ENCODE measurements at regions not wholly inside any gene's neighbourhood (a gene's known extent, or its start where the extent isn't known, plus 50 kb on each side); places are given as distances from the start of the nearest gene placed in this dataset.
"Not testable (repeated sequence)": the region's sequence is repeated elsewhere in the genome, so short reads cannot be mapped to it uniquely, and the experiment has no call there.

GRCh38 chr2:209261366-209262053 lies 162.3 kb upstream of the MAP2 start:
- H3K27ac Mint-ChIP-seq; H3K4me1 Mint-ChIP-seq; H3K36me3 Mint-ChIP-seq (ENCODE audit: low read depth); POLR2A ChIA-PET; DNase-seq; H3K9me3 Mint-ChIP-seq; CTCF ChIA-PET; H3K4me3 Mint-ChIP-seq; H3K27me3 Mint-ChIP-seq: not testable (repeated sequence)

GRCh38 chr2:209269024-209269423 lies 154.8 kb upstream of the MAP2 start:
- Mint-ChIP-seq H3K27me3 (no peaks in the 10 kb centered on the region), H3K4me3 (no peak overlapping the region), H3K27ac (no peak overlapping the region), H3K9me3 (no peaks in the 10 kb centered on the region), H3K36me3 (ENCODE audit: low read depth) (no peaks in the 10 kb centered on the region), H3K4me1 (no peaks in the 10 kb centered on the region)
- ChIA-PET POLR2A (no interaction called here), CTCF (no interaction called here)
- DNase-seq: no peak

GRCh38 chr2:209276000-209276399 lies 147.8 kb upstream of the MAP2 start:
- H3K9me3 Mint-ChIP-seq: no peaks in the 10 kb centered on the region
- H3K27ac Mint-ChIP-seq: no peak overlapping the region
- no peak overlapping the region for H3K4me3 Mint-ChIP-seq
- DNase-seq: no peak
- H3K27me3 Mint-ChIP-seq: no peaks in the 10 kb centered on the region
- no peaks in the 10 kb centered on the region for H3K4me1 Mint-ChIP-seq
- ChIA-PET CTCF (no interaction called here), POLR2A (no interaction called here)
- no peaks in the 10 kb centered on the region for H3K36me3 Mint-ChIP-seq (ENCODE audit: low read depth)

GRCh38 chr2:209277444-209277843 lies 146.4 kb upstream of the MAP2 start:
- no peak for DNase-seq
- no peaks in the 10 kb centered on the region for H3K4me1 Mint-ChIP-seq
- no peaks in the 10 kb centered on the region for H3K27me3 Mint-ChIP-seq
- H3K36me3 Mint-ChIP-seq (ENCODE audit: low read depth): no peaks in the 10 kb centered on the region
- no peak overlapping the region for H3K4me3 Mint-ChIP-seq
- CTCF ChIA-PET: interaction anchor here (1.1 kb wide), 1 partner anchor 19 kb away, joined by 3 read pairs; no protein-coding TSS in a partner anchor
- no peak overlapping the region for H3K27ac Mint-ChIP-seq
- H3K9me3 Mint-ChIP-seq: no peaks in the 10 kb centered on the region
- POLR2A ChIA-PET: no interaction called here

- H3K27ac Mint-ChIP-seq: no peak overlapping the region
- CTCF ChIA-PET: no interaction called here
- H3K4me1 Mint-ChIP-seq: no peaks in the 10 kb centered on the region
- no peaks in the 10 kb centered on the region for H3K9me3 Mint-ChIP-seq
- H3K4me3 Mint-ChIP-seq: no peak overlapping the region
- no peaks in the 10 kb centered on the region for H3K27me3 Mint-ChIP-seq
- no peak for DNase-seq
- H3K36me3 Mint-ChIP-seq (ENCODE audit: low read depth): no peaks in the 10 kb centered on the region
- POLR2A ChIA-PET: no interaction called here
Observed at GRCh38 chr2:209298601-209299000, 125.2 kb upstream of the MAP2 start.

GRCh38 chr2:209299478-209299877 lies 124.4 kb upstream of the MAP2 start:
- H3K4me1 Mint-ChIP-seq; CTCF ChIA-PET; H3K9me3 Mint-ChIP-seq; POLR2A ChIA-PET; DNase-seq; H3K27me3 Mint-ChIP-seq; H3K4me3 Mint-ChIP-seq; H3K36me3 Mint-ChIP-seq (ENCODE audit: low read depth); H3K27ac Mint-ChIP-seq: not testable (repeated sequence)

GRCh38 chr2:209300766-209301165 lies 123.1 kb upstream of the MAP2 start:
- H3K36me3 Mint-ChIP-seq (ENCODE audit: low read depth); H3K27me3 Mint-ChIP-seq; CTCF ChIA-PET; H3K4me3 Mint-ChIP-seq; H3K27ac Mint-ChIP-seq; DNase-seq; H3K9me3 Mint-ChIP-seq; POLR2A ChIA-PET; H3K4me1 Mint-ChIP-seq: not testable (repeated sequence)

GRCh38 chr2:209305026-209305425 lies 118.8 kb upstream of the MAP2 start:
- Mint-ChIP-seq H3K27me3 (no peaks in the 10 kb centered on the region), H3K4me1 (no peaks in the 10 kb centered on the region), H3K27ac (no peak overlapping the region), H3K9me3 (no peaks in the 10 kb centered on the region), H3K4me3 (no peak overlapping the region), H3K36me3 (ENCODE audit: low read depth) (no peaks in the 10 kb centered on the region)
- ChIA-PET CTCF (no interaction called here), POLR2A (no interaction called here)
- no peak for DNase-seq

GRCh38 chr2:209305746-209306196 lies 118.1 kb upstream of the MAP2 start:
- DNase-seq: no peak
- CTCF ChIA-PET: interaction anchor here (1.1 kb wide), 1 partner anchor 29 kb away, joined by 3 read pairs; no protein-coding TSS in a partner anchor
- POLR2A ChIA-PET: no interaction called here
- Mint-ChIP-seq H3K36me3 (ENCODE audit: low read depth) (no peaks in the 10 kb centered on the region), H3K27ac (no peak overlapping the region), H3K4me1 (no peaks in the 10 kb centered on the region), H3K4me3 (no peak overlapping the region), H3K27me3 (no peaks in the 10 kb centered on the region), H3K9me3 (no peaks in the 10 kb centered on the region)

GRCh38 chr2:209307161-209308001 lies 116.5 kb upstream of the MAP2 start:
- POLR2A ChIA-PET: no interaction called here
- Mint-ChIP-seq H3K27me3 (no peaks in the 10 kb centered on the region), H3K9me3 (no peaks in the 10 kb centered on the region), H3K27ac (no peak overlapping the region), H3K4me3 (no peak overlapping the region), H3K36me3 (ENCODE audit: low read depth) (no peaks in the 10 kb centered on the region), H3K4me1 (no peaks in the 10 kb centered on the region)
- no peak for DNase-seq
- CTCF ChIA-PET: interaction anchor here (1.1 kb wide), 1 partner anchor 28 kb away, joined by 3 read pairs; no protein-coding TSS in a partner anchor

- ChIA-PET POLR2A (no interaction called here), CTCF (no interaction called here)
- H3K4me1 Mint-ChIP-seq: no peaks in the 10 kb centered on the region
- no peak overlapping the region for H3K4me3 Mint-ChIP-seq
- no peaks in the 10 kb centered on the region for H3K9me3 Mint-ChIP-seq
- no peaks in the 10 kb centered on the region for H3K36me3 Mint-ChIP-seq (ENCODE audit: low read depth)
- H3K27me3 Mint-ChIP-seq: no peaks in the 10 kb centered on the region
- no peak for DNase-seq
- no peak overlapping the region for H3K27ac Mint-ChIP-seq
Observed at GRCh38 chr2:209308415-209308814, 115.4 kb upstream of the MAP2 start.

- no peaks in the 10 kb centered on the region for H3K36me3 Mint-ChIP-seq (ENCODE audit: low read depth)
- no peaks in the 10 kb centered on the region for H3K4me1 Mint-ChIP-seq
- CTCF ChIA-PET: no interaction called here
- H3K4me3 Mint-ChIP-seq: no peak overlapping the region
- H3K27me3 Mint-ChIP-seq: no peaks in the 10 kb centered on the region
- POLR2A ChIA-PET: no interaction called here
- no peak for DNase-seq
- no peak overlapping the region for H3K27ac Mint-ChIP-seq
- no peaks in the 10 kb centered on the region for H3K9me3 Mint-ChIP-seq
Observed at GRCh38 chr2:209311948-209312347, 111.9 kb upstream of the MAP2 start.

GRCh38 chr2:209312450-209312849 lies 111.4 kb upstream of the MAP2 start:
- H3K36me3 Mint-ChIP-seq (ENCODE audit: low read depth); H3K27me3 Mint-ChIP-seq; POLR2A ChIA-PET; H3K27ac Mint-ChIP-seq; H3K4me1 Mint-ChIP-seq; H3K9me3 Mint-ChIP-seq; H3K4me3 Mint-ChIP-seq; DNase-seq: not testable (repeated sequence)
- CTCF ChIA-PET: interaction anchor here (0.6 kb wide), 1 partner anchor 100 kb away, joined by 4 read pairs; no protein-coding TSS in a partner anchor

GRCh38 chr2:209314653-209315052 lies 109.2 kb upstream of the MAP2 start:
- no peak for DNase-seq
- Mint-ChIP-seq H3K27me3 (no peaks in the 10 kb centered on the region), H3K27ac (no peak overlapping the region), H3K36me3 (ENCODE audit: low read depth) (no peaks in the 10 kb centered on the region), H3K9me3 (no peaks in the 10 kb centered on the region), H3K4me3 (no peak overlapping the region), H3K4me1 (no peaks in the 10 kb centered on the region)
- CTCF ChIA-PET: no interaction called here
- POLR2A ChIA-PET: no interaction called here
